H9 (cell line): ENCODE measurements at regions not wholly inside any gene's neighbourhood (a gene's known extent, or its start where the extent isn't known, plus 50 kb on each side); places are given as distances from the start of the nearest gene placed in this dataset.

Experiments used
- DNase-seq: peaks from one replicate; pipeline ENCODE4 v3.0.0-alpha.2; 2017
- H2AFZ ChIP-seq: one replicate; pipeline ENCODE4 v1.6.1; 2013; ENCODE audit warnings: mild to moderate bottlenecking, low read length, control low read depth, moderate library complexity
- H2AK5ac ChIP-seq: 2 replicates; pipeline ENCODE4 v1.6.1; 2013; ENCODE audit warnings: low read length, control low read depth, mixed read lengths; ENCODE audit not compliant: insufficient read length
- H2BK120ac ChIP-seq: one replicate; pipeline ENCODE4 v1.6.1; 2013; ENCODE audit warnings: low read depth, mild to moderate bottlenecking, low read length, control low read depth, inconsistent platforms; ENCODE audit not compliant: poor library complexity, severe bottlenecking
- H2BK12ac ChIP-seq: 2 replicates; pipeline ENCODE4 v1.6.1; 2013; ENCODE audit warnings: low read length, control low read depth, mixed read lengths, low read depth; ENCODE audit not compliant: insufficient read length
- H2BK15ac ChIP-seq: 2 replicates; pipeline ENCODE4 v1.6.1; 2013; ENCODE audit warnings: low read depth, low read length, control low read depth
- H2BK20ac ChIP-seq: one replicate; pipeline ENCODE4 v1.6.1; 2013; ENCODE audit warnings: low read depth, mild to moderate bottlenecking, low read length, control low read depth, inconsistent platforms; ENCODE audit not compliant: poor library complexity, severe bottlenecking
- H2BK5ac ChIP-seq: 2 replicates; pipeline ENCODE4 v1.6.1; 2013; ENCODE audit warnings: low read length, control low read depth, mixed read lengths; ENCODE audit not compliant: insufficient read length
- H3K14ac ChIP-seq: 2 replicates; pipeline ENCODE4 v1.6.1; 2013; ENCODE audit warnings: low read length, control low read depth; ENCODE audit not compliant: insufficient read depth
- H3K18ac ChIP-seq: 2 replicates; pipeline ENCODE4 v1.6.1; 2013; ENCODE audit warnings: low read depth, mild to moderate bottlenecking, mixed read lengths, low read length, control low read depth; ENCODE audit not compliant: insufficient read length
- H3K23ac ChIP-seq: 2 replicates; pipeline ENCODE4 v1.6.1; 2013; ENCODE audit warnings: low read length, control low read depth, mixed read lengths, low read depth; ENCODE audit not compliant: insufficient read length
- H3K23me2 ChIP-seq: 2 replicates; pipeline ENCODE4 v1.6.1; 2013; ENCODE audit warnings: low read depth, mild to moderate bottlenecking, mixed read lengths, low read length, control low read depth; ENCODE audit not compliant: insufficient read length, poor library complexity, severe bottlenecking
- H3K27ac ChIP-seq: 2 replicates; pipeline ENCODE4 v1.5.1; 2013; ENCODE audit warnings: low read length, control low read depth, mixed read lengths, low read depth; ENCODE audit not compliant: insufficient read length
- H3K27me3 ChIP-seq: 2 replicates; pipeline ENCODE4 v1.6.1; 2013; ENCODE audit warnings: low read length, control low read depth, inconsistent platforms; ENCODE audit not compliant: insufficient read depth
- H3K4ac ChIP-seq: 2 replicates; pipeline ENCODE4 v1.6.1; 2013; ENCODE audit warnings: low read depth, mild to moderate bottlenecking, control low read depth, inconsistent platforms, low read length, moderate library complexity
- H3K4me1 ChIP-seq: 2 replicates; pipeline ENCODE4 v1.6.1; 2013; ENCODE audit warnings: low read length, control low read depth, inconsistent platforms; ENCODE audit not compliant: insufficient read depth
- H3K4me2 ChIP-seq: 2 replicates; pipeline ENCODE4 v1.6.1; 2013; ENCODE audit warnings: low read length, control low read depth, mixed read lengths; ENCODE audit not compliant: insufficient read length, insufficient read depth
- H3K56ac ChIP-seq: 2 replicates; pipeline ENCODE4 v1.6.1; 2013; ENCODE audit warnings: low read depth, mild to moderate bottlenecking, mixed read lengths, low read length, control low read depth; ENCODE audit not compliant: insufficient read length
- H3K79me1 ChIP-seq: 2 replicates; pipeline ENCODE4 v1.6.1; 2013; ENCODE audit warnings: low read depth, mild to moderate bottlenecking, moderate library complexity, low read length, control low read depth, inconsistent platforms; ENCODE audit not compliant: insufficient read depth, poor library complexity, severe bottlenecking
- H3K79me2 ChIP-seq: 2 replicates; pipeline ENCODE4 v1.6.1; 2013; ENCODE audit warnings: low read length, control low read depth, inconsistent platforms; ENCODE audit not compliant: insufficient read depth
- H3K9ac ChIP-seq: 2 replicates; pipeline ENCODE4 v1.6.1; 2013; ENCODE audit warnings: low read length, control low read depth, mixed read lengths; ENCODE audit not compliant: insufficient read length; ENCODE audit errors: extremely low read depth
- H3K9me3 ChIP-seq: one replicate; pipeline ENCODE4 v1.6.1; 2013; ENCODE audit warnings: low read depth, low read length, inconsistent platforms; ENCODE audit not compliant: control insufficient read depth
- H3T11ph ChIP-seq: one replicate; pipeline ENCODE4 v1.6.1; 2013; ENCODE audit warnings: mild to moderate bottlenecking, low read length, control low read depth, inconsistent platforms
- H4K20me1 ChIP-seq: one replicate; pipeline ENCODE4 v1.6.1; 2013; ENCODE audit not compliant: control insufficient read depth, insufficient read length, insufficient read depth
- H4K5ac ChIP-seq: 2 replicates; pipeline ENCODE4 v1.6.1; 2013; ENCODE audit warnings: low read depth, mild to moderate bottlenecking, mixed read lengths, low read length, control low read depth; ENCODE audit not compliant: insufficient read length
- H4K8ac ChIP-seq: replicated peaks from 2 replicates; pipeline ENCODE4 v1.6.1; 2013; ENCODE audit warnings: low read length, control low read depth, mixed read lengths, low read depth; ENCODE audit not compliant: insufficient read length
- H4K91ac ChIP-seq: 2 replicates; pipeline ENCODE4 v1.6.1; 2013; ENCODE audit warnings: low read depth, mild to moderate bottlenecking, moderate library complexity, mixed read lengths, low read length, control low read depth; ENCODE audit not compliant: insufficient read length
- H3K27ac Mint-ChIP-seq, 3 experiments: 2 replicates in 2 of 3; 3 replicates in 1 of 3; pipeline ENCODE4 v1.8.0; 2020 to 2021; ENCODE audit warnings: mixed read lengths in 3 of 3, mild to moderate bottlenecking in 1 of 3, moderate library complexity in 1 of 3
- H3K27me3 Mint-ChIP-seq: 2 replicates; pipeline ENCODE4 v1.8.0; 2021; ENCODE audit warnings: low read depth, mild to moderate bottlenecking, moderate library complexity, mixed read lengths
- H3K36me3 Mint-ChIP-seq, 3 experiments: 2 replicates in 2 of 3; 3 replicates in 1 of 3; pipeline ENCODE4 v1.8.0; 2020 to 2021; ENCODE audit warnings: low read depth in 3 of 3, mixed read lengths in 3 of 3; ENCODE audit not compliant: insufficient read depth in 1 of 3
- H3K4me1 Mint-ChIP-seq, 2 experiments: 2 replicates each; pipeline ENCODE4 v1.8.0; 2020; ENCODE audit warnings: mixed read lengths in 2 of 2
- H3K4me3 Mint-ChIP-seq, 2 experiments: 2 replicates in 1 of 2; 3 replicates in 1 of 2; pipeline ENCODE4 v1.8.0; 2020 to 2021; ENCODE audit warnings: mild to moderate bottlenecking in 2 of 2, mixed read lengths in 2 of 2, moderate library complexity in 1 of 2
- H3K9me3 Mint-ChIP-seq, 2 experiments: 2 replicates in 1 of 2; 3 replicates in 1 of 2; pipeline ENCODE4 v1.8.0; 2020; ENCODE audit warnings: mild to moderate bottlenecking in 2 of 2, mixed read lengths in 2 of 2, moderate library complexity in 1 of 2
- WGBS: extraction: QIAGEN DNeasy Blood & Tissue Kit; methylation state at CpG from one replicate; pipeline ENCODE4 v1.1.7; 2013; ENCODE audit warnings: missing lambda C conversion rate, low lambda C conversion rate, mixed read lengths; ENCODE audit not compliant: insufficient read length; ENCODE audit errors: extremely low coverage; 5-methylcytosine and 5-hydroxymethylcytosine counted together
- TF ChIP-seq, protein P1 (sequence below): fragments of 200-600 bp; sonication (generic); conservative IDR thresholded peaks from 3 replicates; pipeline ENCODE4 v1.8.0; 2021; ENCODE audit warnings: antibody characterized with exemption, mild to moderate bottlenecking

DNA sequence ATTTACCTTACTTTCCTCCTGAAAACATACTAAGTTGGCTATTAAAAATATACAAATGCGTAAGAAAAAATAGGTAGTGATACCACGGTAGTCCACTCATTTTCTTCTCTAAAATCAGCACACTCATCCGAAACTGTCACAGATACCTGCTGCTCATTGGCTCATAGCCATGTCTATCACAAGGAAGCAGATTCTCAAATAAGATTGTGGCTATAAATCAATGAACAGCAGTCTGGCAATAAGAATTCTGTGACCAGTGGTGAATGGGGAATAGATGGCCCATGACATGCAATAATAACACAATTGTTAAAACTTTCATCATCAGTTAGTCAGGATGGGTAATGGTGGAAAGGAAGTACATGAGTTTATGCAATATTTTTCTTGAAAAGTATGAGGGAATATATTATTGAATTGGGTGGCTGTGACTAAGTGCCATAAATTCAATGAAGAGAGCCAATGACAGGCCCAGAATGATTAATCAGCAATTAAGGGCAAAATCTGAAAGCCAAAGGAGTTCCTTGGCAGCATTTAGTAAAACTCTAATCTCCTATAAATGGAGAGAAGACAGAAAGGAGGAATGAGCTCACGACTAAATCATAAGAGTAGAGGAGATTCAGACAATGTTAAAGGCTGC, 202.3 kb upstream of the NEIL3 start:
- no peak overlapping the region for H3K4me2 ChIP-seq
- H3K36me3 Mint-ChIP-seq, result peaks cover 0 to 3% (median 2%) of the 10 kb centered on the region in 3 experiments; a peak in 2 of 7 replicates
- no peak overlapping the region for H2AK5ac ChIP-seq
- no peak overlapping the region for H3K4me3 Mint-ChIP-seq
- no peaks in the 10 kb centered on the region for H3K27me3 ChIP-seq
- no peak overlapping the region for H3K4ac ChIP-seq
- H3K23me2 ChIP-seq, result no peaks in the 10 kb centered on the region
- H3K4me1 Mint-ChIP-seq, result no peaks in the 10 kb centered on the region
- H2BK5ac ChIP-seq, result no peak overlapping the region
- DNase-seq, result no peak
- no peaks in the 10 kb centered on the region for H3K79me2 ChIP-seq
- H3K79me1 ChIP-seq, result no peaks in the 10 kb centered on the region
- H4K91ac ChIP-seq, result no peak overlapping the region
- no peak overlapping the region for H2AFZ ChIP-seq
- no peaks in the 10 kb centered on the region for H3K9me3 ChIP-seq
- H4K20me1 ChIP-seq, result no peaks in the 10 kb centered on the region
- H3K27ac ChIP-seq, result no peak overlapping the region
- no peak overlapping the region for H2BK12ac ChIP-seq
- H3T11ph ChIP-seq, result no peak overlapping the region
- no peak overlapping the region for H3K9ac ChIP-seq
- no peaks in the 10 kb centered on the region for H3K4me1 ChIP-seq
- no peak overlapping the region for H4K8ac ChIP-seq
- no peak overlapping the region for H3K27ac Mint-ChIP-seq
- H3K14ac ChIP-seq, result no peak overlapping the region
- H3K23ac ChIP-seq, result no peak overlapping the region
- H3K9me3 Mint-ChIP-seq, result peaks cover under 1 to 4% of the 10 kb centered on the region in 2 experiments; a peak in 2 of 5 replicates
- H3K27me3 Mint-ChIP-seq, result no peaks in the 10 kb centered on the region
- H2BK20ac ChIP-seq, result no peak overlapping the region
- no peak overlapping the region for H4K5ac ChIP-seq
- WGBS, result no CpG with 5 or more reads among the region's 4 CpGs
- H3K56ac ChIP-seq, result no peak overlapping the region
- TF ChIP-seq, protein P1, sequence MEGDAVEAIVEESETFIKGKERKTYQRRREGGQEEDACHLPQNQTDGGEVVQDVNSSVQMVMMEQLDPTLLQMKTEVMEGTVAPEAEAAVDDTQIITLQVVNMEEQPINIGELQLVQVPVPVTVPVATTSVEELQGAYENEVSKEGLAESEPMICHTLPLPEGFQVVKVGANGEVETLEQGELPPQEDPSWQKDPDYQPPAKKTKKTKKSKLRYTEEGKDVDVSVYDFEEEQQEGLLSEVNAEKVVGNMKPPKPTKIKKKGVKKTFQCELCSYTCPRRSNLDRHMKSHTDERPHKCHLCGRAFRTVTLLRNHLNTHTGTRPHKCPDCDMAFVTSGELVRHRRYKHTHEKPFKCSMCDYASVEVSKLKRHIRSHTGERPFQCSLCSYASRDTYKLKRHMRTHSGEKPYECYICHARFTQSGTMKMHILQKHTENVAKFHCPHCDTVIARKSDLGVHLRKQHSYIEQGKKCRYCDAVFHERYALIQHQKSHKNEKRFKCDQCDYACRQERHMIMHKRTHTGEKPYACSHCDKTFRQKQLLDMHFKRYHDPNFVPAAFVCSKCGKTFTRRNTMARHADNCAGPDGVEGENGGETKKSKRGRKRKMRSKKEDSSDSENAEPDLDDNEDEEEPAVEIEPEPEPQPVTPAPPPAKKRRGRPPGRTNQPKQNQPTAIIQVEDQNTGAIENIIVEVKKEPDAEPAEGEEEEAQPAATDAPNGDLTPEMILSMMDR, result no peak
- no peak overlapping the region for H2BK120ac ChIP-seq
- H2BK15ac ChIP-seq, result no peak overlapping the region
- no peak overlapping the region for H3K18ac ChIP-seq
